ENCODE measurements at regions not wholly inside any gene's neighbourhood (a gene's known extent, or its start where the extent isn't known, plus 50 kb on each side); places are given as distances from the start of the nearest gene placed in this dataset.

- Histone ChIP-seq H3K36me3 (ENCODE audit: insufficient read depth, low read length, poor library complexity, severe bottlenecking) (no peaks in the 10 kb centered on the region), H3K4me1 (ENCODE audit: insufficient read depth, low read length, poor library complexity, severe bottlenecking) (no peaks in the 10 kb centered on the region), H3K9me3 (ENCODE audit: low read depth, low read length, poor library complexity, severe bottlenecking) (no peaks in the 10 kb centered on the region), H3K27me3 (replicated peaks; ENCODE audit: insufficient read depth, low read depth, low read length, poor library complexity) (peaks cover 88% of the 10 kb centered on the region), H3K27ac (ENCODE audit: low read depth, low read length, poor library complexity, severe bottlenecking) (no peak overlapping the region), H3K4me3 (ENCODE audit: low read depth, low read length, poor library complexity, severe bottlenecking) (no peak overlapping the region)
- no TSS peak for BruUV-seq (replicated peaks)
- TF ChIP-seq, protein P1, sequence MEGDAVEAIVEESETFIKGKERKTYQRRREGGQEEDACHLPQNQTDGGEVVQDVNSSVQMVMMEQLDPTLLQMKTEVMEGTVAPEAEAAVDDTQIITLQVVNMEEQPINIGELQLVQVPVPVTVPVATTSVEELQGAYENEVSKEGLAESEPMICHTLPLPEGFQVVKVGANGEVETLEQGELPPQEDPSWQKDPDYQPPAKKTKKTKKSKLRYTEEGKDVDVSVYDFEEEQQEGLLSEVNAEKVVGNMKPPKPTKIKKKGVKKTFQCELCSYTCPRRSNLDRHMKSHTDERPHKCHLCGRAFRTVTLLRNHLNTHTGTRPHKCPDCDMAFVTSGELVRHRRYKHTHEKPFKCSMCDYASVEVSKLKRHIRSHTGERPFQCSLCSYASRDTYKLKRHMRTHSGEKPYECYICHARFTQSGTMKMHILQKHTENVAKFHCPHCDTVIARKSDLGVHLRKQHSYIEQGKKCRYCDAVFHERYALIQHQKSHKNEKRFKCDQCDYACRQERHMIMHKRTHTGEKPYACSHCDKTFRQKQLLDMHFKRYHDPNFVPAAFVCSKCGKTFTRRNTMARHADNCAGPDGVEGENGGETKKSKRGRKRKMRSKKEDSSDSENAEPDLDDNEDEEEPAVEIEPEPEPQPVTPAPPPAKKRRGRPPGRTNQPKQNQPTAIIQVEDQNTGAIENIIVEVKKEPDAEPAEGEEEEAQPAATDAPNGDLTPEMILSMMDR (conservative IDR thresholded peaks at IDR 0.05; ENCODE audit: low read depth, low read length) = no peak
- TF ChIP-seq EZH2 (IDR thresholded peaks at IDR 0.05; ENCODE audit: borderline replicate concordance, low read depth, low read length, poor library complexity, severe bottlenecking) = no peak
- POLR2A ChIA-PET (ENCODE audit: low non-redundant PET) = no interaction called here
- intact Hi-C loops (cut with micrococcal nuclease; ENCODE audit: unreplicated experiment) = no loop called here
- DNase-seq (ENCODE audit: low spot score) = no peak
- CTCF ChIA-PET = no interaction called here
Measured at GRCh38 chr13:111879719-111880118, 187.2 kb upstream of the SOX1 start.

- ChIA-PET CTCF (no interaction called here), POLR2A (ENCODE audit: low non-redundant PET) (no interaction called here)
- no peaks in the 10 kb centered on the region for H3K9me3 ChIP-seq (ENCODE audit: low read depth, low read length, poor library complexity, severe bottlenecking)
- H3K4me3 ChIP-seq (ENCODE audit: low read depth, low read length, poor library complexity, severe bottlenecking) = no peak overlapping the region
- TF ChIP-seq EZH2 (IDR thresholded peaks at IDR 0.05; ENCODE audit: borderline replicate concordance, low read depth, low read length, poor library complexity, severe bottlenecking) = no peak
- TF ChIP-seq, protein P1 (conservative IDR thresholded peaks at IDR 0.05; ENCODE audit: low read depth, low read length) = no peak
- no peaks in the 10 kb centered on the region for H3K36me3 ChIP-seq (ENCODE audit: insufficient read depth, low read length, poor library complexity, severe bottlenecking)
- peaks cover 89% of the 10 kb centered on the region for H3K27me3 ChIP-seq (replicated peaks; ENCODE audit: insufficient read depth, low read depth, low read length, poor library complexity)
- DNase-seq (ENCODE audit: low spot score) = no peak
- intact Hi-C loops (cut with micrococcal nuclease; ENCODE audit: unreplicated experiment) = no loop called here
- no peaks in the 10 kb centered on the region for H3K4me1 ChIP-seq (ENCODE audit: insufficient read depth, low read length, poor library complexity, severe bottlenecking)
- no peak overlapping the region for H3K27ac ChIP-seq (ENCODE audit: low read depth, low read length, poor library complexity, severe bottlenecking)
- BruUV-seq (replicated peaks) = no TSS peak
Measured at GRCh38 chr13:111880185-111880584, 186.8 kb upstream of the SOX1 start.

- no peak for TF ChIP-seq EZH2 (IDR thresholded peaks at IDR 0.05; ENCODE audit: borderline replicate concordance, low read depth, low read length, poor library complexity, severe bottlenecking)
- TF ChIP-seq, protein P1 (conservative IDR thresholded peaks at IDR 0.05; ENCODE audit: low read depth, low read length) = no peak
- intact Hi-C loops (cut with micrococcal nuclease; ENCODE audit: unreplicated experiment) = no loop called here
- DNase-seq (ENCODE audit: low spot score) = no peak
- no TSS peak for BruUV-seq (replicated peaks)
- Histone ChIP-seq H3K4me1 (ENCODE audit: insufficient read depth, low read length, poor library complexity, severe bottlenecking) (no peaks in the 10 kb centered on the region), H3K4me3 (ENCODE audit: low read depth, low read length, poor library complexity, severe bottlenecking) (no peak overlapping the region), H3K27ac (ENCODE audit: low read depth, low read length, poor library complexity, severe bottlenecking) (no peak overlapping the region), H3K27me3 (replicated peaks; ENCODE audit: insufficient read depth, low read depth, low read length, poor library complexity) (peaks cover 85% of the 10 kb centered on the region), H3K9me3 (ENCODE audit: low read depth, low read length, poor library complexity, severe bottlenecking) (no peaks in the 10 kb centered on the region), H3K36me3 (ENCODE audit: insufficient read depth, low read length, poor library complexity, severe bottlenecking) (no peaks in the 10 kb centered on the region)
- ChIA-PET POLR2A (ENCODE audit: low non-redundant PET) (no interaction called here), CTCF (no interaction called here)
Measured at GRCh38 chr13:111881700-111882099, 185.2 kb upstream of the SOX1 start.

Measured in A673 (cell line).